Panc1 (cell line): ENCODE measurements at regions not wholly inside any gene's neighbourhood (a gene's known extent, or its start where the extent isn't known, plus 50 kb on each side); places are given as distances from the start of the nearest gene placed in this dataset.

ENCODE experiments used
- ATAC-seq: fragments of 200-7000 bp; cut with Tn5 transposase; 2 replicates; pipeline ENCODE4 v1.9.1; 2020; ENCODE audit warnings: mild to moderate bottlenecking, moderate library complexity
- BruUV-seq: library from RNA; stranded (reverse); fragments of 400-500 nt; replicated peaks from 2 replicates; lab custom pipeline; 2021; lab: Mats Ljungman, UMichigan
- CTCF ChIA-PET: fragments of 300-600 bp; sonication (Branson Sonifier 250); formaldehyde crosslinking; loops from one replicate; lab custom pipeline; 2022; ENCODE audit warnings: antibody characterized with exemption; lab: Charles Lee
- POLR2A ChIA-PET: fragments of 300-600 bp; sonication (Branson Sonifier 250); formaldehyde crosslinking; loops from one replicate; lab custom pipeline; 2022; ENCODE audit warnings: antibody characterized with exemption; lab: Charles Lee
- DNase-seq: peaks from one replicate; pipeline ENCODE4 v3.0.0-alpha.2; 2010; ENCODE audit warnings: low read depth, low spot score
- H3K27ac ChIP-seq: 2 replicates; pipeline ENCODE4 v1.5.1; 2011; ENCODE audit warnings: mild to moderate bottlenecking, low read length, inconsistent platforms
- H3K27me3 ChIP-seq: fragments of 200-500 bp; sonication (Bioruptor generic); 2 replicates; pipeline ENCODE4 v1.6.0; 2014; ENCODE audit warnings: low read length, inconsistent platforms; ENCODE audit not compliant: control insufficient read depth, insufficient read depth
- H3K36me3 ChIP-seq: fragments of 200-500 bp; sonication (Bioruptor generic); 2 replicates; pipeline ENCODE4 v1.5.1; 2014; ENCODE audit warnings: inconsistent platforms, mild to moderate bottlenecking, low read length, moderate library complexity; ENCODE audit not compliant: control insufficient read depth, insufficient read depth
- H3K4me1 ChIP-seq: 2 replicates; pipeline ENCODE4 v1.5.1; 2011; ENCODE audit warnings: inconsistent platforms, mild to moderate bottlenecking, low read length, moderate library complexity; ENCODE audit not compliant: control insufficient read depth, insufficient read depth
- H3K4me3 ChIP-seq, 2 experiments: 2 replicates each; pipeline ENCODE4 v1.5.1; 2011 to 2012; ENCODE audit warnings: low read depth in 2 of 2, low read length in 2 of 2, mild to moderate bottlenecking in 2 of 2, inconsistent platforms in 1 of 2, moderate library complexity in 1 of 2
- H3K9me3 ChIP-seq: fragments of 200-500 bp; sonication (Bioruptor generic); 2 replicates; pipeline ENCODE4 v1.5.1; 2014; ENCODE audit warnings: low read depth, mild to moderate bottlenecking, inconsistent platforms, low read length, moderate library complexity; ENCODE audit not compliant: control insufficient read depth, insufficient read depth
- CTCF ChIP-seq: fragments of 450-650 bp; IDR thresholded peaks from 2 replicates; pipeline ENCODE4 v1.5.1; 2017; ENCODE audit warnings: mild to moderate bottlenecking
- POLR2AphosphoS5 ChIP-seq: IDR thresholded peaks from 2 replicates; pipeline ENCODE4 v1.6.1; 2012; ENCODE audit warnings: mild to moderate bottlenecking, low read depth, low read length, moderate library complexity
- REST ChIP-seq, 2 experiments: IDR thresholded peaks; 2 replicates each; pipeline ENCODE4 v1.6.1; 2011 to 2012; ENCODE audit warnings: low read depth in 2 of 2, control low read depth in 1 of 2, low read length in 1 of 2, mild to moderate bottlenecking in 1 of 2, moderate library complexity in 1 of 2; ENCODE audit not compliant: insufficient read depth in 1 of 2
- SIN3A ChIP-seq: IDR thresholded peaks from 2 replicates; pipeline ENCODE4 v1.6.1; 2012; ENCODE audit warnings: low read depth, mild to moderate bottlenecking, low read length, moderate library complexity, borderline replicate concordance; ENCODE audit not compliant: insufficient read depth
- TCF7L2 ChIP-seq: IDR thresholded peaks from 2 replicates; pipeline ENCODE4 v1.6.1; 2011; ENCODE audit warnings: mild to moderate bottlenecking, low read depth, low read length, inconsistent platforms
- in situ Hi-C: cut with HindIII; loops from 2 replicates; pipeline ENCODE4 v1.10.0; 2016; ENCODE audit warnings: low sequenced_read_pairs, low pct_unique_long_range_greater_than_20kb
- intact Hi-C: fragments of 100-400 bp; cut with micrococcal nuclease; formaldehyde crosslinking; loops from one replicate; pipeline ENCODE4 v1.10.0; 2022; ENCODE audit not compliant: unreplicated experiment

GRCh38 chr10:30680908-30681307 lies 51.4 kb upstream of the LYZL2 start:
- Histone ChIP-seq H3K27ac (no peak overlapping the region), H3K4me3 (no peak overlapping the region), H3K4me1 (no peaks in the 10 kb centered on the region), H3K9me3 (no peaks in the 10 kb centered on the region), H3K27me3 (no peaks in the 10 kb centered on the region), H3K36me3 (no peaks in the 10 kb centered on the region)
- ATAC-seq: no peak
- ChIA-PET CTCF (no interaction called here), POLR2A (no interaction called here)
- TF ChIP-seq REST (IDR thresholded peaks at IDR 0.05; ENCODE audit: insufficient read depth in 1 of 2, low read depth in 2 of 2, low read length in 1 of 2) (no peak), TCF7L2 (no peak), CTCF (no peak), SIN3A (no peak), POLR2AphosphoS5 (no peak)
- in situ Hi-C loops: no loop called here
- intact Hi-C loops: no loop called here
- BruUV-seq: no TSS peak
- DNase-seq: no peak
